ENCODE measurements at regions not wholly inside any gene's neighbourhood (a gene's known extent, or its start where the extent isn't known, plus 50 kb on each side); places are given as distances from the start of the nearest gene placed in this dataset.

- DNase-seq = no peak
Measured at GRCh38 chr18:76113101-76113500, 381.9 kb downstream of the ZNF516 start.

- DNase-seq = no peak
Measured at GRCh38 chr18:76102626-76103025, 392.4 kb downstream of the ZNF516 start.

- no peak for DNase-seq
Measured at GRCh38 chr18:76102156-76102555, 392.9 kb downstream of the ZNF516 start.

GRCh38 chr18:76099931-76100457 is 395.0 kb downstream of the ZNF516 start:
- DNase-seq = no peak

- DNase-seq = peak in 1 of 2 donors; percentile 19
Measured at GRCh38 chr18:76098674-76099411, 396.2 kb downstream of the ZNF516 start.

- no peak for DNase-seq
Measured at GRCh38 chr18:76081536-76081935, 413.5 kb downstream of the ZNF516 start.

- no peak for DNase-seq
Measured at GRCh38 chr18:76080430-76080829, 414.6 kb downstream of the ZNF516 start.

- no peak for DNase-seq
Measured at GRCh38 chr18:76075777-76076176, 419.3 kb downstream of the ZNF516 start.

- DNase-seq = no peak
Measured at GRCh38 chr18:76064998-76065397, 430.0 kb downstream of the ZNF516 start.

- DNase-seq = no peak
Measured at GRCh38 chr18:76058146-76058545, 436.9 kb downstream of the ZNF516 start.

- DNase-seq = no peak
Measured at GRCh38 chr18:76057386-76057785, 437.7 kb downstream of the ZNF516 start.

GRCh38 chr18:76056471-76057110 is 438.5 kb downstream of the ZNF516 start:
- no peak for DNase-seq

GRCh38 chr18:76055578-76055977 is 439.5 kb downstream of the ZNF516 start:
- no peak for DNase-seq

GRCh38 chr18:76055025-76055424 is 440.0 kb downstream of the ZNF516 start:
- DNase-seq = no peak

- DNase-seq = no peak
Measured at GRCh38 chr18:76054156-76054555, 440.9 kb downstream of the ZNF516 start.

GRCh38 chr18:76053551-76053950 is 441.5 kb downstream of the ZNF516 start:
- no peak for DNase-seq

GRCh38 chr18:76052227-76052595 is 442.8 kb downstream of the ZNF516 start:
- no peak for DNase-seq

- no peak for DNase-seq
Measured at GRCh38 chr18:76051396-76052226, 443.4 kb downstream of the ZNF516 start.

- no peak for DNase-seq
Measured at GRCh38 chr18:76046221-76046620, 448.8 kb downstream of the ZNF516 start.

GRCh38 chr18:76042511-76042910 is 452.5 kb downstream of the ZNF516 start:
- DNase-seq = no peak

- DNase-seq = no peak
Measured at GRCh38 chr18:76018210-76018609, 476.8 kb downstream of the ZNF516 start.

- DNase-seq = no peak
Measured at GRCh38 chr18:76013057-76013456, 482.0 kb downstream of the ZNF516 start.

GRCh38 chr18:76005632-76006208 is 489.3 kb downstream of the ZNF516 start:
- no peak for DNase-seq

Measured in stimulated activated CD4-positive, alpha-beta T cell treated with anti-CD3 and anti-CD28 coated beads, Interleukin-2, amount 100 ng/mL, for 24 hours (primary cell).